ENCODE measurements at regions not wholly inside any gene's neighbourhood (a gene's known extent, or its start where the extent isn't known, plus 50 kb on each side); places are given as distances from the start of the nearest gene placed in this dataset.
A peak's percentile ranks its signal among the peaks of the same experiment; 100 is the strongest.

DNA sequence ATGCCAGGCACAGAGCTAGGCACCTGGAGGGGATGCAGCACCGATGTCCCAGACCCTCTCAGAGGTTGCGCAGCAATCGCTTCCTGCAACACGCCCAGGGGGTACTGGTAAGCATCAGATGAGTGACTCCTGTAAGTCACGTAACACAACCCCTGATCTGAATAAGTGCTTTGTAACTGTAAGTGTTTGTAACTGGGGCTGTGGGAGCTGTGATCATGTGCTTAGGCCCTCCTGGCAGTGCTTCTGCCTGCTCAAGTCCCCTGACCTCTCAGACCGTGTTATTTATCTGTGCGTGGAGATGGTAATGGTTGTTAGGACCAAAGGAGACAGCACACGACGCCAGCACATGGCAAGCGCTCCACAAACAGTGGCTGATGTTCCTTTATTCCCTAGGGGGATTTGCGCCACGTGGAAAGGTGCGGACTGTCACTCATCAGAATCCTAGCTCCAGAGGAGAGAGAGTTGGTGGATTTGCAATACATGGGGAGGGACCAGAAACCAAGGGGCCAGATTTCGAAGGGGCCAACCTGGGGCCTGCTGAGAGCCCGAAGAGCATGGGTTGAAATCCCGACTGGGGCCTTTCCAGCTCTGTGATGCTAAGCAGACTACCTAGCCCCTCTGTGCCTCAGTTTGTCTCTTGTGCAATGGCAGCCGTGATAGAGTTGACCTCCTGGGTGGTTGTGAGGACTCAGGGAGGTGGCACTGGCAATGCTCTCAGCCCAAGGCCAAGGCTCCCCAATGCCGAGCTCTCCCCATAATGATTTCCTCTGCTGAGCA is 151.8 kb downstream of the IRF8 start:
- DNase-seq (no peak), ATAC-seq (ENCODE audit: low read depth in 2 of 2) (no peak)
- H3K27ac Mint-ChIP-seq: peak overlapping the region in 1 of 6 donors; percentile 33
- peaks cover 0 to 8% (median 5%) of the 10 kb centered on the region in 3 donors for H3K4me1 Mint-ChIP-seq
- H3K4me3 Mint-ChIP-seq: no peak overlapping the region
- H3K36me3 Mint-ChIP-seq: no peaks in the 10 kb centered on the region
- H3K9me3 Mint-ChIP-seq: no peaks in the 10 kb centered on the region
- peaks cover 50 to 83% (median 64%) of the 10 kb centered on the region in 3 donors for H3K27me3 Mint-ChIP-seq

DNA sequence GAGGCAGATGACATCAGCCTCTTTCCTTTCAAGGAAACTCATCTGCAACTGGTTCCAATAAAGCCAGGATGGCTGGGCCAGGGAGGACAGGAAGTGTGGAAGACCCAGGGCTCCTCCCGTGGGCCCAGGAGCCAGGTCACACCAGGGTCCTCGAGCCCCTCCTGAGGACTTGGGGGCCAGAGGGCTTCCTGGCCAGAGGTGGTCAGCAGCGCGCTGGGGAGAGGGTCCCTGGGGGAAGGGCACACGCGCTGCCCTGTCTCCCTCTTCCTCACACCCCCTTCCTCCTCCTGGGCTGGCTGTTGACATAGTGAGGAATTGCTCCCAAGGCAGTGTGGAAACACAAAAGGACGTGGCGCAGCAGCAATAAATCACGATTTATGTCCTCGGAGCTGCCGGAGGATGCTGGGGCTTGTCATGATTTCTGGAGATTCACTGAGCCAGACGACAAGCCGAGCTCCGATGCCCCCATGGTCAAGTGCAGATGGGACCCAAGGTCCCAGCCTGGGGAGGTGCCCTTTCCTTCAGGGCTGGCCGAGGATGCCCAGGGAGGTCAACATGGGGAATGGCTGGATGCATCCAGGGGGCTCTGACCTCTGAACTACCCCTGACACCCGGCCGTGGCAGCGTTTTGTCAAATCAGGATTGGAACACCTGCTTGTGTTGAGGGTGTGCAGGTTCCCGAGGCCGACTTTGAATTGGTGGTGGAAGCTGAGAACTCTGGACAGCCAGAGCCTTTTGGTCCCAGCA is 152.6 kb downstream of the IRF8 start:
- H3K4me3 Mint-ChIP-seq: no peak overlapping the region
- no peak overlapping the region for H3K27ac Mint-ChIP-seq
- DNase-seq (no peak), ATAC-seq (ENCODE audit: low read depth in 2 of 2) (no peak)
- peaks cover 45 to 76% (median 57%) of the 10 kb centered on the region in 3 donors for H3K27me3 Mint-ChIP-seq
- H3K4me1 Mint-ChIP-seq: peaks cover 0 to 5% (median 4%) of the 10 kb centered on the region in 3 donors
- no peaks in the 10 kb centered on the region for H3K36me3 Mint-ChIP-seq
- H3K9me3 Mint-ChIP-seq: no peaks in the 10 kb centered on the region

DNA sequence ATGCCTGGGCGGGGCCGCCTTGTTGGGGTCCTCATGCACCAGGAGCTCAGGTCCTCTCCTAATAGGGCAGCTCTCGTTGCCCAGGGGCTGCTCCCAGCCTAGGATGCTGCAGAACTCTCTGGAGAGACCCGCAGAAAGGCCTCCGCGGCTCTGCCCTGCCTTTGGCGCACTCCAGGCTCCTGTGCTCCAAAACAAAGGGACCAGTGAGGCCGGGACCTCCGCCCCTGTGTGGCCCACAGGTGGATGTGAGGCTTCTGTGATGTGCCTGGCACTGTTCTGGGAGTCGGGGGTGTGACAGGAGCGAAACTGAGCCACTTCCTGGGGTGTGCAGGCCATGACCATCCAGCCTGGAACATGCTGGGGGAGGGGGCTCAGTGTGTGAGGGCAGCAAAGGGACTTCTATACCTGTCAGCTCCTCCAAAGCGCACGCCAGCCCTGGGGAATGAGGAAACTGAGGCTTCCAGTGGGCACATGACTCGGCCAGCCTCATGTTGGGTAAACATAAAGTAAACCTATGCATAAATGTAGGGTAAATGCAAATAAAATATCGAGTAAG is 153.2 kb downstream of the IRF8 start:
- no peak overlapping the region for H3K4me3 Mint-ChIP-seq
- no peaks in the 10 kb centered on the region for H3K36me3 Mint-ChIP-seq
- H3K27me3 Mint-ChIP-seq: peaks cover 41 to 69% (median 51%) of the 10 kb centered on the region in 3 donors
- H3K4me1 Mint-ChIP-seq: peaks cover 0 to 4% (median 2%) of the 10 kb centered on the region in 3 donors
- no peak overlapping the region for H3K27ac Mint-ChIP-seq
- ATAC-seq (ENCODE audit: low read depth in 2 of 2) (no peak), DNase-seq (no peak)
- H3K9me3 Mint-ChIP-seq: no peaks in the 10 kb centered on the region

DNA sequence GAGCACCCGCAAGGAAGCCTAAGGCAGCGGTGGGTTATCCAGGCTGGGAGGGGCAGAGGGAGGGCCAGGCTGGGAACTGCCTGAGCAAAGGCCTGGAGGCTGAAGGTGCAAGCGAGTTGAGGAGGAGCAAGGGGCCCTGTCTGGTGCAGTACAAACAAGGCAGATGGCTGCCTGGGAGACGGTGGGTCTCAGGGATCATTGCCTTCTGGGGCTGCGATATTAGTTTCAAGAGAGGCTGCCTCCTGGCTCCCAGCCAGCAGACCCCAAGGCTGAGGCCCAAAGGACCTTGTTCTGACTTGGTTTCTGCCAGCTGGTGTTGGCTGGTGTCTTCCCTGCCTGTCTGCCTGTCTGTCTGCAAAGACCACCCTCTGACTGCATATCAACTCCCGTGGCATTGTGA is 154.0 kb downstream of the IRF8 start:
- Mint-ChIP-seq H3K9me3 (no peaks in the 10 kb centered on the region), H3K27ac (no peak overlapping the region)
- ATAC-seq (ENCODE audit: low read depth in 2 of 2): no peak

DNA sequence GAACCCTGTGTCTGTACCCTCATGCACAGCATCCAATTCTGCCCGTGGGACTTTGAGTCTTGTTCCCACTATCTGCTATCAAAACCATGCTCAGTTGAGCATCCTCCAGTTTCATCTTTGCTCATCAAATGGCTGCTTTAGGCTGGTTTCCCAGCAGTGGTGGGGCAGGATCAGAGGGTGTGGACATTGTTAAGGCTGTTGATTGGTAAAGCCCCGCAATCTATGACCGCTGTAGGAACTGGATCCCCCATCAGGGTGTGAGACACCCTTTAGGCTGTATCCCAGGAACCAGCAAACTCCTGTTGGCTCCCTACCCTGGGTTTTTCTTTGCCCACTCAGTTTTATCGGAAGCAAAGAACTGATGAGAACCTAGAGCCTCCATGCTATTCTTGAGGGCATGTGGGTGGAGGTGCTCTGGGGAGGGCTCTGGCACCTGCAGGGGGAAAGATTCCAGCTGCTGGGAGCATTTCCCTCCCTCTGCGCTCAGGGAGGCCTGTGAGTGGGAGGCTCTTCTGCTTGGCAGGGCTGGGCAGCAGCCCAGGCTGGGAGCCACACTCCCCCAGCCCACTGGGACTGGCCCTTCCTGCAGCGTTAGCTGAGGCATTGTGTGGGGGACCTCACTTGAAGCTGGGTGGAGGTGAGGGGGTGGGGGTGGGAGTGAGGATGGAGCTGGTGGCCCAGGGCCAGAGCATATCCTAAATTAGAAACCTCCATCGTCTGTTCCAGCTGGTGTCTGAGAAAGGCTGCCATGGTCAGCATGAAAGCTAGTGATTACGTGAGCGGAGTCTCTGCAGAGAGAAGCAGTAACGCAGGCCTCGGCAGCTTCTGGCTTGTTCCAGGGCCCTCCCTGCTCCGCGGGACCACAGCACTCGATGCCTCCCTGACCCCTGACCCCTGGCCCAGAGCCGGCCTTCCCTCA is 160.6 kb downstream of the IRF8 start:
- Mint-ChIP-seq H3K27ac (peak overlapping the region in 1 of 6 donors; percentile 76), H3K4me3 (no peak overlapping the region), H3K9me3 (no peaks in the 10 kb centered on the region), H3K36me3 (no peaks in the 10 kb centered on the region), H3K27me3 (peaks cover 35 to 54% (median 43%) of the 10 kb centered on the region in 3 donors), H3K4me1 (no peaks in the 10 kb centered on the region)
- DNase-seq (no peak), ATAC-seq (ENCODE audit: low read depth in 2 of 2) (no peak)

More for the DNA sequence above, 154.0 kb downstream of the IRF8 start:
- DNase-seq: no peak
- Mint-ChIP-seq H3K27me3 (peaks cover 38 to 64% (median 43%) of the 10 kb centered on the region in 3 donors), H3K4me3 (no peak overlapping the region), H3K36me3 (no peaks in the 10 kb centered on the region), H3K4me1 (peaks cover 0 to 4% (median 0%) of the 10 kb centered on the region in 3 donors)

DNA sequence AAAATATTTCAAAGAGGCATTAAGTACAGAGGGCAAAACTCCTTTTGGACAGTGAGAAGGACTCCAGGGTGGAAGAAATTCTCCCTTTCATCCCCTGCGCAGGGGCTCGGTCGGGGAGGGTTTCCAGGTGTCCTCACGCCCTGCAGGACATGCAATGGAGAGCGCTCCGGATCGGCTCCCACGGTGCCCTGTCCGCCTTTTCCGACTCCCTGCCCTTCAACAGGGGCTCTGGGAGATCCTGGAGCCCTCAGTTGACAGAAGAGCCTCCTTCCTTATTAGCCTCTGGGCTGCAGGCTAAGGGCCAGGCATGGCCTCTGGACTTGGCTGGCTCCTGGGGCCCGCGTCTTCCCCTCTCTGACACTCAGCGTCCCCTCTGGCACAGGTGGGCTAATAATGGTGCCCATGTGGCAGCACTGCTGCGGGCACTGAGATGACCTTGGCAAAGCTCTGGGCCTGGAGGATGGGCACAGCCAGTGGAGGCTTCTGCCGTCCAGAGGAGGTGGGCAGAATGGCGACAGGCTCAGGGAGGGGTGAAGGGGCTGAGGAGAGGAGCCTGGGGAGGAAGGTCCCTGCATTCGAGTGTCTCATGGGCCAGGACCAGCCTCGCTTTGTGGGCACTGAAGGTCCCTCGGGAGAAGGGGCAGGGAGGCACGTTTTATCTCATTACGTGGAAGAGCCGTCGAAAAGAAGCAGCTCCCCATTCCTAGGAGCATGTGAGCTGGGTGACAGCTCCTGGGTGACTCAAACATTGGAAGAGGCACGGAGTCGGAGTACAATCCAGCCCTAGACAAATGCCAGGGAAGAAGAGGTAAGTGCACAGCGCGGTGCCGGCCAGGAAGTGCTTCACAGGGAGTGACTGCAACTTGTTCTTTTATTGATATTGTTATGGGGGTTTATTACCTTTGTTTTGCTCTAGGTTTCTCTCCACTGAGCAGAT is 161.7 kb downstream of the IRF8 start:
- Mint-ChIP-seq H3K27me3 (peaks cover 31 to 52% (median 48%) of the 10 kb centered on the region in 3 donors), H3K4me3 (no peak overlapping the region), H3K27ac (no peak overlapping the region), H3K9me3 (no peaks in the 10 kb centered on the region), H3K4me1 (no peaks in the 10 kb centered on the region), H3K36me3 (no peaks in the 10 kb centered on the region)
- no peak for DNase-seq
- no peak for ATAC-seq (ENCODE audit: low read depth in 2 of 2)

DNA sequence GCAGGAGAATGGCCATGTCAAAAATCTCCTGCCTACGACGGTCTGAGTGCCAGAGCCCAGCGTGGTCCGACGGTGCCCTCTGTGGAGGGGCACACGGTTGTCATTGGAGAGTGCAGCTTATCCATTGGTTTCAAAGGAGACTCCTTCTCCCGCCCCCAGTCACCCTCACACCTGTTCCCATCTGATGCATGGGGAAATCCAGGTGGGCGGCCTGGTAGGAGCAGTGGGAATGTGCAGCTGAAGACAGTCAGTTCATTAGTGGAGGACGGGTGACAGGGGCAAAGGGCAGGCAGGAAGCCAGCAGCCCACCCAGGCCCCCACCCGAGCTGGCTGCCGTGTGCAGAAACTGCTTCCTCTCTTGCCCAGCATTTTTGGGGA is 162.3 kb downstream of the IRF8 start:
- Mint-ChIP-seq H3K4me1 (no peaks in the 10 kb centered on the region), H3K27ac (no peak overlapping the region), H3K9me3 (no peaks in the 10 kb centered on the region), H3K27me3 (peaks cover 37 to 59% (median 55%) of the 10 kb centered on the region in 3 donors), H3K36me3 (no peaks in the 10 kb centered on the region), H3K4me3 (no peak overlapping the region)
- ATAC-seq (ENCODE audit: low read depth in 2 of 2): no peak
- DNase-seq: no peak

DNA sequence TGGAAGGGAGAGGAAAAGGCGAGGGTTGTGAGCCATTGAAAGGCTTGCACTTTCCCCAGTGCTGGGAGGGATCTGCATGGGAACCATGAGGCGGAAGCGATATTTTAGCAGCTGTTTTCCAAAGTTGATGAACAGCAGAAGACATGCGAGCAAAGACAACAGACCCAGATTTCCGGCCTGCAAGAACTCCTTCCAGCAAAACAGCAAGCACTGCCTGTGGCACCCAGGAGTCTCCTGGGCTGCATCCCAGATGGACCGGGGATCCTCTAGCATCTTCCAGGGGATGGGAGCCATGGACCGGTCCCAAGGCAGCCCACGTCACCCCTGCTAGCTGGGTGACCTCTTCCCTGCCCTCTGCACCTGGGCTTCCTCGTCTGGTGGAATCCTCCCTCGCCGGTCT is 162.8 kb downstream of the IRF8 start:
- ATAC-seq (ENCODE audit: low read depth in 2 of 2) (no peak), DNase-seq (no peak)
- Mint-ChIP-seq H3K36me3 (no peaks in the 10 kb centered on the region), H3K4me3 (no peak overlapping the region), H3K27me3 (peaks cover 37 to 63% (median 59%) of the 10 kb centered on the region in 3 donors), H3K27ac (no peak overlapping the region), H3K9me3 (no peaks in the 10 kb centered on the region), H3K4me1 (no peaks in the 10 kb centered on the region)

DNA sequence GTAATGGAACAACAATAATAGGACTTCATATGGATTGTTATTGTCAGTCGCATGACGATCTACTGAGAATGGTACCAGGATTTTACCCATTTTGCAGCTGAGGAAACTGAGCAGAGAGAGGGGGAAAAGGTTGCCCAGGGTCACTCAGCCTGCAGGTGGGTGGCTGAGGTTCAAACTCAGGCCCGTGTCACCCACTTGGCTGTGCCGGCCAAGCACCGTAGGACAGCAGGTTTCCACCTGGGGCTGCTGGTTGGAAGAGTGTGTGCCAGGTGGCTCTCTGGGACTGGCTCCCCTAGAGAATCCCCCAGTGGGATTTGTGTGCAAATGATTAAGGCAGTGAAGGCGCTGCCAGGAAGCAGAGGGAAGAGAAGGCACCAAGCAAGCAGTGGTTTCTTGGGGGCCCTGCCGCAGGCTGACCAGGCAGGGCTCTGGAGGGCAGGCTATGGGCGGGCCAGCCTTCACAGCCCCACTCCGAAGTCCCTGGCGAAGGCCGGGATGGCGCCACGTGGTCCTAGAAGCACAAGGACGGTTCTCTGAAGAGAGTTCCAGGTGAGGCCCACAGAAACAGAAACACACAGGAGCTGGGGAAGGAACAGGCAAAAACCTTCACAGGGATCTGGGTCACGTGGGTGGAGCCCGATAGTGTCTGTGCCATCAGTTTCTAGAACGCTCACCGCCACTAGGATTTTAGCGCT is 163.5 kb downstream of the IRF8 start:
- no peaks in the 10 kb centered on the region for H3K4me1 Mint-ChIP-seq
- no peaks in the 10 kb centered on the region for H3K9me3 Mint-ChIP-seq
- no peak for ATAC-seq (ENCODE audit: low read depth in 2 of 2)
- no peak overlapping the region for H3K27ac Mint-ChIP-seq
- no peak overlapping the region for H3K4me3 Mint-ChIP-seq
- no peak for DNase-seq
- no peaks in the 10 kb centered on the region for H3K36me3 Mint-ChIP-seq
- peaks cover 42 to 70% (median 66%) of the 10 kb centered on the region in 3 donors for H3K27me3 Mint-ChIP-seq

DNA sequence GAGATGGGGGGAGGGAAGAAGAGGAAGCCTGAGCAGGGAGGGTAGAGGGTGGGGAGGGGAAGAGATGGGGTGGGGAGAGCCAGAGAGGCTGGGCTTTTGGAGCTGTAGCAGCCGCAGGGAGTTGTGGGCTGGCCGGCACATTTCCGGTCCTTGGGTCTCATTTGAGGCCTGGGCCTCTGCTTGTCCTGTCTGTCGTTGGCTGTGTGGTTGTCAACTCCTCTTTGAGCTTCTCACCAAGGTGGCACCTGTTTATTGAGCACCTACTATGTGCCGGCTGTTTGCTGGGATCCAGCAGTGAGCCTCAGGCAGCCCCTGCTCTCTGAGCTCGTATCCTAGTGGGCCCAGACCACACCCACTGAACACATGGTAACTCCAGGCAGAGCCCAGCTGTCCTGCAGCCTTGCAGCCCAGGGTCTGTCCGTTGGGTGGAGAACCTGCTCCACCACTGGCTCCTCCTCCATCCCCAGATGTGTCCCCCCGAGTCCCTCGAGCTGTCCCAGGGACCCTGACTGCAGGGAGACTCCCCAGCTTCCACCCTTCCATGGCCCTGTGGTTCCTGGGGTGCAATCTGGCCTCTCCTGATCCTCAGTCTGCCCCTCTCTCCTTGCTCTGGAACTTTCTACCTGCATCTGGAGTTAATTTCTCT is 164.9 kb downstream of the IRF8 start:
- Mint-ChIP-seq H3K36me3 (no peaks in the 10 kb centered on the region), H3K4me3 (no peak overlapping the region), H3K27me3 (peaks cover 38 to 74% (median 73%) of the 10 kb centered on the region in 3 donors), H3K9me3 (peaks cover 0 to under 1% (median 0%) of the 10 kb centered on the region in 7 donors), H3K4me1 (no peaks in the 10 kb centered on the region), H3K27ac (no peak overlapping the region)
- no peak for ATAC-seq (ENCODE audit: low read depth in 2 of 2)
- no peak for DNase-seq

DNA sequence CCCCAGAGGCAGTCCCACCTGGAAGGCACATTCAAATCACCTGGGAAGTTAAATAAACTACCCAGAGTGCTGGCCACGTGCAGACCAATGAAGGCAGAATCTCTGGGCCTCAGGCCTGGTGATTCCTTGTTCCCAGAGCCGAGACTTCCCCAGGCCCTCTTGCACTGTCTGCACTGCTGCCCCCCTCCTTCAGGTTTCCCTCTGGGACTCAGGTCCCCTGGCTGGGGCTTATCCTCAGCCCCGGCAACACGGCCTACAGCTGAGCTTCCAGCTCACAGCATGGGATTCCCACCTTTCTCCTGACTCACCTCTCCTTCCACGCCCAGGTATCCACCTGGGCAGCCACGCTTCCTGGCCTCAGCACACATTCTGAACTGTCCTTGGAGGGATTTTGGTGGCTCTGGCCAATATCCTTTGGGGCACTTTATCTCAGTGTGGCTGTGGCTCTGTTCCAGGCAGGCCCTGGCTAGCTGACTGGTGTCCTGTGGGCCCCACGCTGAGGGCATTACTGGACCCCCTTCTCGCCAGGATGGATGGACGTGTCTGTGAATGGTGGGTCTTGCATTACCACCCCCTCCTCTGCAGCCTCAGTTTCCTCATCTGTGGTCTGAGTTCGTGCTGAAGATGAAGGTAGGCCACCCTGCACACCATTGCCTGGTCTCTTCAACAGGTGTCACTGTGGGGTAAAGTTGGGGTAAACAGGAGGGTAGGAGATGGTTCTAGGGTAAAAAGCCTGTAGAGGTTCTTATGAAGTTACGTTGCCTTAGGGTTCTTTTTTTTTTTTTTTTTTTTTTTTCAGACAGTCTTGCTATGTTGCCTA is 165.7 kb downstream of the IRF8 start:
- H3K9me3 Mint-ChIP-seq: peaks cover 0 to 2% (median 0%) of the 10 kb centered on the region in 7 donors
- no peak overlapping the region for H3K4me3 Mint-ChIP-seq
- no peak for DNase-seq
- no peak for ATAC-seq (ENCODE audit: low read depth in 2 of 2)
- peaks cover 33 to 74% (median 72%) of the 10 kb centered on the region in 3 donors for H3K27me3 Mint-ChIP-seq
- no peaks in the 10 kb centered on the region for H3K4me1 Mint-ChIP-seq
- no peak overlapping the region for H3K27ac Mint-ChIP-seq
- H3K36me3 Mint-ChIP-seq: no peaks in the 10 kb centered on the region

Measured in naive B cell (primary cell).